Activated naive CD8-positive, alpha-beta T cell treated with anti-CD3 and anti-CD28 coated beads for 36 hours (primary cell): ENCODE measurements at regions not wholly inside any gene's neighbourhood (a gene's known extent, or its start where the extent isn't known, plus 50 kb on each side); places are given as distances from the start of the nearest gene placed in this dataset.

Source experiments
- DNase-seq: peaks from one replicate; pipeline ENCODE4 v3.0.0; 2021
- H3K27ac Mint-ChIP-seq: one replicate; pipeline ENCODE4 v1.8.0; 2022; ENCODE audit warnings: mild to moderate bottlenecking, moderate library complexity, mixed read lengths
- H3K27me3 Mint-ChIP-seq: one replicate; pipeline ENCODE4 v1.8.0; 2022; ENCODE audit warnings: mild to moderate bottlenecking, mixed read lengths
- H3K36me3 Mint-ChIP-seq: one replicate; pipeline ENCODE4 v1.8.0; 2021; ENCODE audit warnings: mild to moderate bottlenecking, mixed read lengths
- H3K4me1 Mint-ChIP-seq: one replicate; pipeline ENCODE4 v1.8.0; 2021; ENCODE audit warnings: mixed read lengths
- H3K4me3 Mint-ChIP-seq: one replicate; pipeline ENCODE4 v1.8.0; 2022; ENCODE audit warnings: mild to moderate bottlenecking, moderate library complexity, mixed read lengths
- H3K9me3 Mint-ChIP-seq: one replicate; pipeline ENCODE4 v1.8.0; 2022; ENCODE audit warnings: mixed read lengths

- DNase-seq = no peak
- Mint-ChIP-seq H3K36me3 (no peaks in the 10 kb centered on the region), H3K27me3 (no peaks in the 10 kb centered on the region), H3K27ac (no peak overlapping the region), H3K4me1 (no peaks in the 10 kb centered on the region), H3K9me3 (no peaks in the 10 kb centered on the region), H3K4me3 (no peak overlapping the region)
Measured at GRCh38 chr1:193662030-193662429, 475.6 kb upstream of the B3GALT2 start.

GRCh38 chr1:193661385-193661784, 475.0 kb upstream of the B3GALT2 start:
- H3K9me3 Mint-ChIP-seq = no peaks in the 10 kb centered on the region
- H3K36me3 Mint-ChIP-seq = no peaks in the 10 kb centered on the region
- no peaks in the 10 kb centered on the region for H3K4me1 Mint-ChIP-seq
- H3K27me3 Mint-ChIP-seq = no peaks in the 10 kb centered on the region
- DNase-seq = no peak
- H3K4me3 Mint-ChIP-seq = no peak overlapping the region
- H3K27ac Mint-ChIP-seq = no peak overlapping the region

- H3K4me3 Mint-ChIP-seq = no peak overlapping the region
- no peak for DNase-seq
- H3K4me1 Mint-ChIP-seq = no peaks in the 10 kb centered on the region
- H3K27me3 Mint-ChIP-seq = no peaks in the 10 kb centered on the region
- no peaks in the 10 kb centered on the region for H3K9me3 Mint-ChIP-seq
- H3K36me3 Mint-ChIP-seq = peaks cover 2% of the 10 kb centered on the region
- no peak overlapping the region for H3K27ac Mint-ChIP-seq
Measured at GRCh38 chr1:193660428-193660827, 474.0 kb upstream of the B3GALT2 start.

GRCh38 chr1:193658691-193659090, 472.3 kb upstream of the B3GALT2 start:
- Mint-ChIP-seq H3K27me3 (no peaks in the 10 kb centered on the region), H3K27ac (no peak overlapping the region), H3K9me3 (peaks cover 13% of the 10 kb centered on the region), H3K4me3 (no peak overlapping the region), H3K4me1 (no peaks in the 10 kb centered on the region), H3K36me3 (peaks cover 12% of the 10 kb centered on the region)
- no peak for DNase-seq

GRCh38 chr1:193658081-193658480, 471.7 kb upstream of the B3GALT2 start:
- DNase-seq = no peak
- peaks cover 15% of the 10 kb centered on the region for H3K9me3 Mint-ChIP-seq
- H3K4me3 Mint-ChIP-seq = no peak overlapping the region
- H3K4me1 Mint-ChIP-seq = no peaks in the 10 kb centered on the region
- H3K36me3 Mint-ChIP-seq = peaks cover 12% of the 10 kb centered on the region
- no peak overlapping the region for H3K27ac Mint-ChIP-seq
- no peaks in the 10 kb centered on the region for H3K27me3 Mint-ChIP-seq

GRCh38 chr1:193657552-193657951, 471.1 kb upstream of the B3GALT2 start:
- peaks cover 12% of the 10 kb centered on the region for H3K36me3 Mint-ChIP-seq
- H3K27me3 Mint-ChIP-seq = no peaks in the 10 kb centered on the region
- H3K9me3 Mint-ChIP-seq = peaks cover 15% of the 10 kb centered on the region
- no peak for DNase-seq
- H3K4me3 Mint-ChIP-seq = no peak overlapping the region
- no peak overlapping the region for H3K27ac Mint-ChIP-seq
- H3K4me1 Mint-ChIP-seq = no peaks in the 10 kb centered on the region

GRCh38 chr1:193656841-193657240, 470.4 kb upstream of the B3GALT2 start:
- Mint-ChIP-seq H3K36me3 (peaks cover 12% of the 10 kb centered on the region), H3K27me3 (no peaks in the 10 kb centered on the region), H3K4me3 (no peak overlapping the region), H3K4me1 (no peaks in the 10 kb centered on the region), H3K9me3 (peaks cover 16% of the 10 kb centered on the region), H3K27ac (no peak overlapping the region)
- no peak for DNase-seq

GRCh38 chr1:193654951-193655735, 468.7 kb upstream of the B3GALT2 start:
- DNase-seq = no peak
- no peak overlapping the region for H3K4me3 Mint-ChIP-seq
- no peaks in the 10 kb centered on the region for H3K27me3 Mint-ChIP-seq
- no peaks in the 10 kb centered on the region for H3K4me1 Mint-ChIP-seq
- no peak overlapping the region for H3K27ac Mint-ChIP-seq
- H3K36me3 Mint-ChIP-seq = peaks cover 14% of the 10 kb centered on the region
- H3K9me3 Mint-ChIP-seq = peaks cover 20% of the 10 kb centered on the region

GRCh38 chr1:193649587-193649986, 463.2 kb upstream of the B3GALT2 start:
- Mint-ChIP-seq H3K27me3 (no peaks in the 10 kb centered on the region), H3K27ac (no peak overlapping the region), H3K36me3 (peaks cover 15% of the 10 kb centered on the region), H3K4me3 (no peak overlapping the region), H3K4me1 (no peaks in the 10 kb centered on the region), H3K9me3 (peaks cover 29% of the 10 kb centered on the region)
- DNase-seq = no peak

- H3K36me3 Mint-ChIP-seq = peaks cover 2% of the 10 kb centered on the region
- peaks cover 13% of the 10 kb centered on the region for H3K4me1 Mint-ChIP-seq
- H3K4me3 Mint-ChIP-seq = no peak overlapping the region
- H3K27ac Mint-ChIP-seq = peak overlapping the region; percentile 14
- no peaks in the 10 kb centered on the region for H3K27me3 Mint-ChIP-seq
- peaks cover 2% of the 10 kb centered on the region for H3K9me3 Mint-ChIP-seq
- no peak for DNase-seq
Measured at GRCh38 chr1:193634876-193635275, 448.5 kb upstream of the B3GALT2 start.

GRCh38 chr1:193634470-193634869, 448.1 kb upstream of the B3GALT2 start:
- Mint-ChIP-seq H3K9me3 (peaks cover 2% of the 10 kb centered on the region), H3K4me1 (peaks cover 13% of the 10 kb centered on the region), H3K27me3 (no peaks in the 10 kb centered on the region), H3K36me3 (peaks cover 2% of the 10 kb centered on the region), H3K4me3 (no peak overlapping the region), H3K27ac (peak overlapping the region; percentile 14)
- DNase-seq = peak; percentile 3

- Mint-ChIP-seq H3K27ac (no peak overlapping the region), H3K9me3 (peaks cover 2% of the 10 kb centered on the region), H3K4me3 (no peak overlapping the region), H3K27me3 (no peaks in the 10 kb centered on the region), H3K4me1 (peaks cover 13% of the 10 kb centered on the region), H3K36me3 (peaks cover 2% of the 10 kb centered on the region)
- no peak for DNase-seq
Measured at GRCh38 chr1:193633991-193634390, 447.6 kb upstream of the B3GALT2 start.

GRCh38 chr1:193633093-193633492, 446.7 kb upstream of the B3GALT2 start:
- no peaks in the 10 kb centered on the region for H3K9me3 Mint-ChIP-seq
- H3K4me1 Mint-ChIP-seq = peaks cover 13% of the 10 kb centered on the region
- H3K36me3 Mint-ChIP-seq = peaks cover 2% of the 10 kb centered on the region

GRCh38 chr1:193631306-193631705, 444.9 kb upstream of the B3GALT2 start:
- H3K9me3 Mint-ChIP-seq = no peaks in the 10 kb centered on the region
- no peak overlapping the region for H3K27ac Mint-ChIP-seq

More at GRCh38 chr1:193633093-193633492, 446.7 kb upstream of the B3GALT2 start:
- no peak overlapping the region for H3K27ac Mint-ChIP-seq
- no peak overlapping the region for H3K4me3 Mint-ChIP-seq
- no peaks in the 10 kb centered on the region for H3K27me3 Mint-ChIP-seq
- no peak for DNase-seq

GRCh38 chr1:193629875-193630274, 443.5 kb upstream of the B3GALT2 start:
- Mint-ChIP-seq H3K27ac (no peak overlapping the region), H3K36me3 (peaks cover 2% of the 10 kb centered on the region), H3K9me3 (no peaks in the 10 kb centered on the region), H3K4me3 (no peak overlapping the region), H3K27me3 (no peaks in the 10 kb centered on the region), H3K4me1 (peaks cover 10% of the 10 kb centered on the region)
- DNase-seq = no peak

More at GRCh38 chr1:193631306-193631705, 444.9 kb upstream of the B3GALT2 start:
- Mint-ChIP-seq H3K4me3 (no peak overlapping the region), H3K27me3 (no peaks in the 10 kb centered on the region), H3K4me1 (peaks cover 13% of the 10 kb centered on the region), H3K36me3 (peaks cover 2% of the 10 kb centered on the region)
- no peak for DNase-seq

- Mint-ChIP-seq H3K27ac (no peak overlapping the region), H3K27me3 (no peaks in the 10 kb centered on the region), H3K9me3 (no peaks in the 10 kb centered on the region), H3K4me3 (no peak overlapping the region), H3K36me3 (no peaks in the 10 kb centered on the region), H3K4me1 (no peaks in the 10 kb centered on the region)
- DNase-seq = no peak
Measured at GRCh38 chr1:193626695-193627094, 440.3 kb upstream of the B3GALT2 start.
